KMS-11 (cell line): ENCODE measurements at regions not wholly inside any gene's neighbourhood (a gene's known extent, or its start where the extent isn't known, plus 50 kb on each side); places are given as distances from the start of the nearest gene placed in this dataset.

ENCODE experiments used
- H2AFZ ChIP-seq: fragments of 200-600 bp; sonication (generic); 2 replicates; pipeline ENCODE4 v1.6.1; 2016; ENCODE audit warnings: antibody characterized with exemption, mixed run types, low read depth
- H3K27ac ChIP-seq: fragments of 200-600 bp; sonication (generic); 2 replicates; pipeline ENCODE4 v1.6.1; 2016; ENCODE audit warnings: mild to moderate bottlenecking, mixed run types
- H3K27me3 ChIP-seq: fragments of 200-600 bp; sonication (generic); 2 replicates; pipeline ENCODE4 v1.6.1; 2017; ENCODE audit warnings: mild to moderate bottlenecking, low read depth, mixed run types, moderate library complexity; ENCODE audit not compliant: insufficient read depth
- H3K36me3 ChIP-seq: fragments of 200-600 bp; sonication (generic); 2 replicates; pipeline ENCODE4 v1.6.1; 2017; ENCODE audit warnings: mild to moderate bottlenecking, mixed run types; ENCODE audit not compliant: insufficient read depth
- H3K4me1 ChIP-seq: fragments of 200-600 bp; sonication (generic); 2 replicates; pipeline ENCODE4 v1.6.1; 2016; ENCODE audit warnings: mild to moderate bottlenecking, low read depth, mixed run types; ENCODE audit not compliant: poor library complexity, severe bottlenecking
- H3K4me2 ChIP-seq: fragments of 200-600 bp; sonication (generic); 2 replicates; pipeline ENCODE4 v1.7.0; 2016; ENCODE audit warnings: mild to moderate bottlenecking, mixed run types
- H3K4me3 ChIP-seq: fragments of 200-600 bp; sonication (generic); IDR thresholded peaks from 2 replicates; pipeline ENCODE4 v1.6.1; 2017; ENCODE audit warnings: low read depth, low read length, mixed read lengths; ENCODE audit not compliant: insufficient read depth
- H3K79me2 ChIP-seq: fragments of 200-600 bp; sonication (generic); 2 replicates; pipeline ENCODE4 v1.6.1; 2016; ENCODE audit warnings: low read depth, mixed run types; ENCODE audit not compliant: insufficient read depth
- H3K9ac ChIP-seq: fragments of 200-600 bp; sonication (generic); 2 replicates; pipeline ENCODE4 v1.6.1; 2016; ENCODE audit warnings: mild to moderate bottlenecking, mixed run types
- H4K20me1 ChIP-seq: fragments of 200-600 bp; sonication (generic); 2 replicates; pipeline ENCODE4 v1.6.1; 2016; ENCODE audit warnings: mild to moderate bottlenecking, mixed run types; ENCODE audit not compliant: insufficient read depth
- CTCF ChIP-seq: fragments of 200-600 bp; sonication (generic); conservative IDR thresholded peaks from 2 replicates; pipeline ENCODE4 v1.6.1; 2017; ENCODE audit warnings: low read depth, mild to moderate bottlenecking, antibody characterized with exemption, low read length, moderate library complexity, mixed read lengths

DNA sequence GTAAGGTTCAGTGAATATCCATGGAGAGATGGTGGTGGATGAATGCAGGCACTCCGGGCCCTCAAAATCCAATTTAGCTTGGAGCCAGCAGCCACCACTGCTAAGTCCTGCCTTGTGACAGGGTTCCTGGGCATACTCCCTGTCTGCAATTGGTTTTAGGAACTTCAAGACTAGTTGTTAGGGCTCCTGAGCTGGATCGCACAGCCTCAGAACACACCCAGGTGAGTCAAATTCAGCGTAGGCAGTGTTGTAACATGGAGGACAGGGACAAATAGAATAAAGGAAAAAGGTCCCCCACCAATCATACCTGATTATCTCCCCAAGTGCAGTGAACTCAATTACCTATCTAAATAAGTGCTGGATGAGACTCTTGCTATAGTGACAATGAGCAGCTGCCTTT lies 74.6 kb downstream of the PERP start:
- Histone ChIP-seq H3K36me3 (no peaks in the 10 kb centered on the region), H4K20me1 (no peaks in the 10 kb centered on the region), H3K27me3 (no peaks in the 10 kb centered on the region), H3K9ac (no peak overlapping the region), H3K4me2 (no peak overlapping the region), H3K79me2 (no peaks in the 10 kb centered on the region), H3K4me3 (no peak overlapping the region), H3K27ac (no peak overlapping the region), H2AFZ (no peak overlapping the region), H3K4me1 (no peaks in the 10 kb centered on the region)
- no peak for TF ChIP-seq CTCF

- H3K9ac ChIP-seq = no peak overlapping the region
- H3K4me3 ChIP-seq = no peak overlapping the region
- H3K36me3 ChIP-seq = no peaks in the 10 kb centered on the region
- no peak overlapping the region for H3K4me2 ChIP-seq
- no peaks in the 10 kb centered on the region for H3K4me1 ChIP-seq
- H3K27me3 ChIP-seq = no peaks in the 10 kb centered on the region
- TF ChIP-seq CTCF = no peak
- H2AFZ ChIP-seq = no peak overlapping the region
- H3K79me2 ChIP-seq = no peaks in the 10 kb centered on the region
- no peaks in the 10 kb centered on the region for H4K20me1 ChIP-seq
- no peak overlapping the region for H3K27ac ChIP-seq
Observed at GRCh38 chr6:138034229-138034628, 73.0 kb downstream of the PERP start.

- H3K36me3 ChIP-seq = no peaks in the 10 kb centered on the region
- no peak overlapping the region for H3K4me2 ChIP-seq
- H3K9ac ChIP-seq = no peak overlapping the region
- no peaks in the 10 kb centered on the region for H3K4me1 ChIP-seq
- no peak for TF ChIP-seq CTCF
- no peaks in the 10 kb centered on the region for H3K79me2 ChIP-seq
- H4K20me1 ChIP-seq = no peaks in the 10 kb centered on the region
- H3K27ac ChIP-seq = no peak overlapping the region
- H3K27me3 ChIP-seq = no peaks in the 10 kb centered on the region
- no peak overlapping the region for H2AFZ ChIP-seq
- no peak overlapping the region for H3K4me3 ChIP-seq
Observed at GRCh38 chr6:138035070-138035469, 72.1 kb downstream of the PERP start.

GRCh38 chr6:138036111-138036510 lies 71.1 kb downstream of the PERP start:
- TF ChIP-seq CTCF = no peak
- H3K79me2 ChIP-seq = no peaks in the 10 kb centered on the region
- H4K20me1 ChIP-seq = no peaks in the 10 kb centered on the region
- no peak overlapping the region for H3K4me3 ChIP-seq
- no peak overlapping the region for H2AFZ ChIP-seq
- no peaks in the 10 kb centered on the region for H3K4me1 ChIP-seq
- no peak overlapping the region for H3K27ac ChIP-seq
- no peak overlapping the region for H3K9ac ChIP-seq
- H3K27me3 ChIP-seq = no peaks in the 10 kb centered on the region
- H3K36me3 ChIP-seq = no peaks in the 10 kb centered on the region
- no peak overlapping the region for H3K4me2 ChIP-seq
